Loucy (cell line): ENCODE measurements at regions not wholly inside any gene's neighbourhood (a gene's known extent, or its start where the extent isn't known, plus 50 kb on each side); places are given as distances from the start of the nearest gene placed in this dataset.

Experiments used
- CTCF ChIP-seq: fragments of 200-600 bp; sonication (generic); conservative IDR thresholded peaks from 2 replicates; pipeline ENCODE4 v1.5.1; 2014; ENCODE audit warnings: mild to moderate bottlenecking, antibody characterized with exemption, low read length
- EZH2phosphoT487 ChIP-seq: fragments of 200-600 bp; IDR thresholded peaks from 2 replicates; pipeline ENCODE4 v1.6.1; 2018; ENCODE audit warnings: antibody characterized with exemption, mild to moderate bottlenecking, moderate library complexity, borderline replicate concordance

GRCh38 chr3:72220946-72221345 is 436.0 kb upstream of the PROK2 start:
- no peak for TF ChIP-seq CTCF
- no peak for TF ChIP-seq EZH2phosphoT487
